H9 (cell line): ENCODE measurements at regions not wholly inside any gene's neighbourhood (a gene's known extent, or its start where the extent isn't known, plus 50 kb on each side); places are given as distances from the start of the nearest gene placed in this dataset.

Experiments
- DNase-seq: peaks from one replicate; pipeline ENCODE4 v3.0.0-alpha.2; 2017
- H2AFZ ChIP-seq: one replicate; pipeline ENCODE4 v1.6.1; 2013; ENCODE audit warnings: mild to moderate bottlenecking, low read length, control low read depth, moderate library complexity
- H2AK5ac ChIP-seq: 2 replicates; pipeline ENCODE4 v1.6.1; 2013; ENCODE audit warnings: low read length, control low read depth, mixed read lengths; ENCODE audit not compliant: insufficient read length
- H2BK120ac ChIP-seq: one replicate; pipeline ENCODE4 v1.6.1; 2013; ENCODE audit warnings: low read depth, mild to moderate bottlenecking, low read length, control low read depth, inconsistent platforms; ENCODE audit not compliant: poor library complexity, severe bottlenecking
- H2BK12ac ChIP-seq: 2 replicates; pipeline ENCODE4 v1.6.1; 2013; ENCODE audit warnings: low read length, control low read depth, mixed read lengths, low read depth; ENCODE audit not compliant: insufficient read length
- H2BK15ac ChIP-seq: 2 replicates; pipeline ENCODE4 v1.6.1; 2013; ENCODE audit warnings: low read depth, low read length, control low read depth
- H2BK20ac ChIP-seq: one replicate; pipeline ENCODE4 v1.6.1; 2013; ENCODE audit warnings: low read depth, mild to moderate bottlenecking, low read length, control low read depth, inconsistent platforms; ENCODE audit not compliant: poor library complexity, severe bottlenecking
- H2BK5ac ChIP-seq: 2 replicates; pipeline ENCODE4 v1.6.1; 2013; ENCODE audit warnings: low read length, control low read depth, mixed read lengths; ENCODE audit not compliant: insufficient read length
- H3K14ac ChIP-seq: 2 replicates; pipeline ENCODE4 v1.6.1; 2013; ENCODE audit warnings: low read length, control low read depth; ENCODE audit not compliant: insufficient read depth
- H3K18ac ChIP-seq: 2 replicates; pipeline ENCODE4 v1.6.1; 2013; ENCODE audit warnings: low read depth, mild to moderate bottlenecking, mixed read lengths, low read length, control low read depth; ENCODE audit not compliant: insufficient read length
- H3K23ac ChIP-seq: 2 replicates; pipeline ENCODE4 v1.6.1; 2013; ENCODE audit warnings: low read length, control low read depth, mixed read lengths, low read depth; ENCODE audit not compliant: insufficient read length
- H3K23me2 ChIP-seq: 2 replicates; pipeline ENCODE4 v1.6.1; 2013; ENCODE audit warnings: low read depth, mild to moderate bottlenecking, mixed read lengths, low read length, control low read depth; ENCODE audit not compliant: insufficient read length, poor library complexity, severe bottlenecking
- H3K27ac ChIP-seq: 2 replicates; pipeline ENCODE4 v1.5.1; 2013; ENCODE audit warnings: low read length, control low read depth, mixed read lengths, low read depth; ENCODE audit not compliant: insufficient read length
- H3K27me3 ChIP-seq: 2 replicates; pipeline ENCODE4 v1.6.1; 2013; ENCODE audit warnings: low read length, control low read depth, inconsistent platforms; ENCODE audit not compliant: insufficient read depth
- H3K4ac ChIP-seq: 2 replicates; pipeline ENCODE4 v1.6.1; 2013; ENCODE audit warnings: low read depth, mild to moderate bottlenecking, control low read depth, inconsistent platforms, low read length, moderate library complexity
- H3K4me1 ChIP-seq: 2 replicates; pipeline ENCODE4 v1.6.1; 2013; ENCODE audit warnings: low read length, control low read depth, inconsistent platforms; ENCODE audit not compliant: insufficient read depth
- H3K4me2 ChIP-seq: 2 replicates; pipeline ENCODE4 v1.6.1; 2013; ENCODE audit warnings: low read length, control low read depth, mixed read lengths; ENCODE audit not compliant: insufficient read length, insufficient read depth
- H3K56ac ChIP-seq: 2 replicates; pipeline ENCODE4 v1.6.1; 2013; ENCODE audit warnings: low read depth, mild to moderate bottlenecking, mixed read lengths, low read length, control low read depth; ENCODE audit not compliant: insufficient read length
- H3K79me1 ChIP-seq: 2 replicates; pipeline ENCODE4 v1.6.1; 2013; ENCODE audit warnings: low read depth, mild to moderate bottlenecking, moderate library complexity, low read length, control low read depth, inconsistent platforms; ENCODE audit not compliant: insufficient read depth, poor library complexity, severe bottlenecking
- H3K79me2 ChIP-seq: 2 replicates; pipeline ENCODE4 v1.6.1; 2013; ENCODE audit warnings: low read length, control low read depth, inconsistent platforms; ENCODE audit not compliant: insufficient read depth
- H3K9ac ChIP-seq: 2 replicates; pipeline ENCODE4 v1.6.1; 2013; ENCODE audit warnings: low read length, control low read depth, mixed read lengths; ENCODE audit not compliant: insufficient read length; ENCODE audit errors: extremely low read depth
- H3K9me3 ChIP-seq: one replicate; pipeline ENCODE4 v1.6.1; 2013; ENCODE audit warnings: low read depth, low read length, inconsistent platforms; ENCODE audit not compliant: control insufficient read depth
- H3T11ph ChIP-seq: one replicate; pipeline ENCODE4 v1.6.1; 2013; ENCODE audit warnings: mild to moderate bottlenecking, low read length, control low read depth, inconsistent platforms
- H4K20me1 ChIP-seq: one replicate; pipeline ENCODE4 v1.6.1; 2013; ENCODE audit not compliant: control insufficient read depth, insufficient read length, insufficient read depth
- H4K5ac ChIP-seq: 2 replicates; pipeline ENCODE4 v1.6.1; 2013; ENCODE audit warnings: low read depth, mild to moderate bottlenecking, mixed read lengths, low read length, control low read depth; ENCODE audit not compliant: insufficient read length
- H4K8ac ChIP-seq: replicated peaks from 2 replicates; pipeline ENCODE4 v1.6.1; 2013; ENCODE audit warnings: low read length, control low read depth, mixed read lengths, low read depth; ENCODE audit not compliant: insufficient read length
- H4K91ac ChIP-seq: 2 replicates; pipeline ENCODE4 v1.6.1; 2013; ENCODE audit warnings: low read depth, mild to moderate bottlenecking, moderate library complexity, mixed read lengths, low read length, control low read depth; ENCODE audit not compliant: insufficient read length
- H3K27ac Mint-ChIP-seq, 3 experiments: 2 replicates in 2 of 3; 3 replicates in 1 of 3; pipeline ENCODE4 v1.8.0; 2020 to 2021; ENCODE audit warnings: mixed read lengths in 3 of 3, mild to moderate bottlenecking in 1 of 3, moderate library complexity in 1 of 3
- H3K27me3 Mint-ChIP-seq: 2 replicates; pipeline ENCODE4 v1.8.0; 2021; ENCODE audit warnings: low read depth, mild to moderate bottlenecking, moderate library complexity, mixed read lengths
- H3K36me3 Mint-ChIP-seq, 3 experiments: 2 replicates in 2 of 3; 3 replicates in 1 of 3; pipeline ENCODE4 v1.8.0; 2020 to 2021; ENCODE audit warnings: low read depth in 3 of 3, mixed read lengths in 3 of 3; ENCODE audit not compliant: insufficient read depth in 1 of 3
- H3K4me1 Mint-ChIP-seq, 2 experiments: 2 replicates each; pipeline ENCODE4 v1.8.0; 2020; ENCODE audit warnings: mixed read lengths in 2 of 2
- H3K4me3 Mint-ChIP-seq, 2 experiments: 2 replicates in 1 of 2; 3 replicates in 1 of 2; pipeline ENCODE4 v1.8.0; 2020 to 2021; ENCODE audit warnings: mild to moderate bottlenecking in 2 of 2, mixed read lengths in 2 of 2, moderate library complexity in 1 of 2
- H3K9me3 Mint-ChIP-seq, 2 experiments: 2 replicates in 1 of 2; 3 replicates in 1 of 2; pipeline ENCODE4 v1.8.0; 2020; ENCODE audit warnings: mild to moderate bottlenecking in 2 of 2, mixed read lengths in 2 of 2, moderate library complexity in 1 of 2
- CTCF ChIP-seq: fragments of 200-600 bp; sonication (generic); conservative IDR thresholded peaks from 3 replicates; pipeline ENCODE4 v1.8.0; 2021; ENCODE audit warnings: antibody characterized with exemption, mild to moderate bottlenecking
- WGBS: extraction: QIAGEN DNeasy Blood & Tissue Kit; methylation state at CpG from one replicate; pipeline ENCODE4 v1.1.7; 2013; ENCODE audit warnings: missing lambda C conversion rate, low lambda C conversion rate, mixed read lengths; ENCODE audit not compliant: insufficient read length; ENCODE audit errors: extremely low coverage; 5-methylcytosine and 5-hydroxymethylcytosine counted together

- no peak overlapping the region for H2BK20ac ChIP-seq
- H3K9me3 Mint-ChIP-seq = no peaks in the 10 kb centered on the region
- H3K23ac ChIP-seq = no peak overlapping the region
- H3K27ac ChIP-seq = no peak overlapping the region
- H2BK5ac ChIP-seq = no peak overlapping the region
- H2AK5ac ChIP-seq = no peak overlapping the region
- H3K4me1 Mint-ChIP-seq = peaks cover 0 to 2% of the 10 kb centered on the region in 2 experiments; a peak in 1 of 4 replicates
- H4K5ac ChIP-seq = no peak overlapping the region
- no peaks in the 10 kb centered on the region for H3K4me1 ChIP-seq
- H3K9me3 ChIP-seq = no peaks in the 10 kb centered on the region
- no peaks in the 10 kb centered on the region for H3K79me2 ChIP-seq
- no peaks in the 10 kb centered on the region for H3K36me3 Mint-ChIP-seq
- H3T11ph ChIP-seq = no peak overlapping the region
- peak; percentile 30 for DNase-seq
- no peak overlapping the region for H4K8ac ChIP-seq
- H3K79me1 ChIP-seq = no peaks in the 10 kb centered on the region
- H2BK12ac ChIP-seq = no peak overlapping the region
- no peaks in the 10 kb centered on the region for H3K27me3 ChIP-seq
- H3K18ac ChIP-seq = no peak overlapping the region
- H3K4me3 Mint-ChIP-seq = no peak overlapping the region
- TF ChIP-seq CTCF = no peak
- H3K4me2 ChIP-seq = no peak overlapping the region
- H3K9ac ChIP-seq = no peak overlapping the region
- no peaks in the 10 kb centered on the region for H3K23me2 ChIP-seq
- no peak overlapping the region for H2BK15ac ChIP-seq
- no peaks in the 10 kb centered on the region for H4K20me1 ChIP-seq
- H2BK120ac ChIP-seq = no peak overlapping the region
- H3K27ac Mint-ChIP-seq = no peak overlapping the region; a peak in 1 of 7 replicates
- WGBS = no CpG with 5 or more reads among the region's 13 CpGs
- H3K27me3 Mint-ChIP-seq = no peaks in the 10 kb centered on the region
- H3K14ac ChIP-seq = no peak overlapping the region; the same call in 1 of the 2 replicates
- no peak overlapping the region for H4K91ac ChIP-seq
- no peak overlapping the region for H3K56ac ChIP-seq
- H2AFZ ChIP-seq = no peak overlapping the region
- H3K4ac ChIP-seq = no peak overlapping the region
These were observed 135.1 kb downstream of the PLG start for GRCh38 chr6:160837146-160837545.
